ENCODE measurements at regions not wholly inside any gene's neighbourhood (a gene's known extent, or its start where the extent isn't known, plus 50 kb on each side); places are given as distances from the start of the nearest gene placed in this dataset.

DNA sequence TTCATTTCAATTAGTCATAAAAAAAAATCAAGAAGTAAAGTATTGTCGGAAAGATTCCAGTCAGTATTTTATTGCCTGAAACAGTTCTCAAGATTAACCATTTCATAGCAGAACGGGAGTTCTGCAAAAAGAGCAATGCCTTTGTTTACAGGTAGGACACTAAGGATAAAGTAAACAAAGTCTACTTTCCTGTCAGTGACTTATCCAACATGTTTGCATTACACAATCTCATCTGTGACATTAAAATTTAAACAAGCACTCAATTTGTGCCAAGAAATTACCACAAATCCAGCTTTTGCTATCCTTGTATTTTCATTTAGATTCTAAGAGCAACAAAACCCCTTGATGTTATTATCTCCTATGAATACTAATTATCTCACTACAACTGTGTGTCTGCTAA, 306.5 kb upstream of the LDB2 start:
- Histone ChIP-seq H3K27me3 (replicated peaks; ENCODE audit: insufficient read depth) (no peaks in the 10 kb centered on the region), H3K9ac (no peak overlapping the region), H2AFZ (no peak overlapping the region), H3K4me3 (no peak overlapping the region), H3K4me1 (ENCODE audit: insufficient read depth) (0 out of 2 replicates have a peak, but pooled peaks cover 7% of the 10 kb centered on the region), H3K79me2 (ENCODE audit: insufficient read depth) (no peaks in the 10 kb centered on the region), H3K27ac (no peak overlapping the region), H3K9me2 (ENCODE audit: insufficient read depth) (no peaks in the 10 kb centered on the region), H3K9me3 (ENCODE audit: low read depth) (no peaks in the 10 kb centered on the region), H3K4me2 (ENCODE audit: unreplicated experiment) (no peak overlapping the region), H3F3A (ENCODE audit: insufficient read depth) (no peaks in the 10 kb centered on the region), H3K36me3 (ENCODE audit: low read depth) (no peaks in the 10 kb centered on the region), H4K20me1 (ENCODE audit: insufficient read depth) (no peaks in the 10 kb centered on the region)
- TF ChIP-seq EZH2phosphoT487 (IDR thresholded peaks at IDR 0.05; ENCODE audit: insufficient read depth, low read depth) (no peak), EZH2 (IDR thresholded peaks at IDR 0.05; ENCODE audit: insufficient read depth, poor library complexity, severe bottlenecking) (no peak)
- no peak for DNase-seq
- in situ Hi-C loops (cut with MboI), result no loop called here
- WGBS, 2 experiments (ENCODE audit: low coverage in 1 of 2, low lambda C conversion rate in 2 of 2, missing lambda C conversion rate in 2 of 2), result 35 to 37% methylated on average over 2 of the region's 2 CpGs

GRCh38 chr4:17203797-17204196, 305.4 kb upstream of the LDB2 start:
- H2AFZ ChIP-seq, result no peak overlapping the region; the same call in 1 of the 2 replicates
- TF ChIP-seq EZH2 (IDR thresholded peaks at IDR 0.05; ENCODE audit: insufficient read depth, poor library complexity, severe bottlenecking) (no peak), EZH2phosphoT487 (IDR thresholded peaks at IDR 0.05; ENCODE audit: insufficient read depth, low read depth) (no peak)
- H4K20me1 ChIP-seq (ENCODE audit: insufficient read depth), result no peaks in the 10 kb centered on the region
- WGBS, 2 experiments (ENCODE audit: low coverage in 1 of 2, low lambda C conversion rate in 2 of 2, missing lambda C conversion rate in 2 of 2), result 47 to 64% methylated on average over 2 of the region's 2 CpGs
- in situ Hi-C loops (cut with MboI), result no loop called here
- no peaks in the 10 kb centered on the region for H3K79me2 ChIP-seq (ENCODE audit: insufficient read depth)
- H3K27me3 ChIP-seq (replicated peaks; ENCODE audit: insufficient read depth), result no peaks in the 10 kb centered on the region
- 0 out of 2 replicates have a peak, but pooled peaks cover 7% of the 10 kb centered on the region for H3K4me1 ChIP-seq (ENCODE audit: insufficient read depth)
- no peaks in the 10 kb centered on the region for H3K36me3 ChIP-seq (ENCODE audit: low read depth)
- no peak overlapping the region for H3K4me2 ChIP-seq (ENCODE audit: unreplicated experiment)
- H3K9ac ChIP-seq, result no peak overlapping the region
- no peak overlapping the region for H3K27ac ChIP-seq
- no peaks in the 10 kb centered on the region for H3K9me3 ChIP-seq (ENCODE audit: low read depth)
- DNase-seq, result no peak
- no peak overlapping the region for H3K4me3 ChIP-seq
- H3K9me2 ChIP-seq (ENCODE audit: insufficient read depth), result no peaks in the 10 kb centered on the region
- no peaks in the 10 kb centered on the region for H3F3A ChIP-seq (ENCODE audit: insufficient read depth)

- Histone ChIP-seq H3F3A (ENCODE audit: insufficient read depth) (peaks cover 7% of the 10 kb centered on the region; the same call in 1 of the 2 replicates), H3K4me3 (no peak overlapping the region), H3K9ac (no peak overlapping the region), H3K36me3 (ENCODE audit: low read depth) (no peaks in the 10 kb centered on the region), H3K27ac (no peak overlapping the region), H3K4me1 (ENCODE audit: insufficient read depth) (peaks cover 15% of the 10 kb centered on the region), H4K20me1 (ENCODE audit: insufficient read depth) (no peaks in the 10 kb centered on the region), H3K9me2 (ENCODE audit: insufficient read depth) (no peaks in the 10 kb centered on the region), H3K79me2 (ENCODE audit: insufficient read depth) (no peaks in the 10 kb centered on the region), H3K4me2 (ENCODE audit: unreplicated experiment) (no peak overlapping the region), H2AFZ (no peak overlapping the region), H3K9me3 (ENCODE audit: low read depth) (no peaks in the 10 kb centered on the region), H3K27me3 (replicated peaks; ENCODE audit: insufficient read depth) (no peaks in the 10 kb centered on the region)
- no peak for TF ChIP-seq EZH2phosphoT487 (IDR thresholded peaks at IDR 0.05; ENCODE audit: insufficient read depth, low read depth)
- no peak for TF ChIP-seq EZH2 (IDR thresholded peaks at IDR 0.05; ENCODE audit: insufficient read depth, poor library complexity, severe bottlenecking)
- 96 to 99% methylated on average over 4 of the region's 4 CpGs for WGBS, 2 experiments (ENCODE audit: low coverage in 1 of 2, low lambda C conversion rate in 2 of 2, missing lambda C conversion rate in 2 of 2)
- in situ Hi-C loops (cut with MboI), result no loop called here
- DNase-seq, result no peak
Observed at GRCh38 chr4:17197070-17197469, 298.6 kb upstream of the LDB2 start.

DNA sequence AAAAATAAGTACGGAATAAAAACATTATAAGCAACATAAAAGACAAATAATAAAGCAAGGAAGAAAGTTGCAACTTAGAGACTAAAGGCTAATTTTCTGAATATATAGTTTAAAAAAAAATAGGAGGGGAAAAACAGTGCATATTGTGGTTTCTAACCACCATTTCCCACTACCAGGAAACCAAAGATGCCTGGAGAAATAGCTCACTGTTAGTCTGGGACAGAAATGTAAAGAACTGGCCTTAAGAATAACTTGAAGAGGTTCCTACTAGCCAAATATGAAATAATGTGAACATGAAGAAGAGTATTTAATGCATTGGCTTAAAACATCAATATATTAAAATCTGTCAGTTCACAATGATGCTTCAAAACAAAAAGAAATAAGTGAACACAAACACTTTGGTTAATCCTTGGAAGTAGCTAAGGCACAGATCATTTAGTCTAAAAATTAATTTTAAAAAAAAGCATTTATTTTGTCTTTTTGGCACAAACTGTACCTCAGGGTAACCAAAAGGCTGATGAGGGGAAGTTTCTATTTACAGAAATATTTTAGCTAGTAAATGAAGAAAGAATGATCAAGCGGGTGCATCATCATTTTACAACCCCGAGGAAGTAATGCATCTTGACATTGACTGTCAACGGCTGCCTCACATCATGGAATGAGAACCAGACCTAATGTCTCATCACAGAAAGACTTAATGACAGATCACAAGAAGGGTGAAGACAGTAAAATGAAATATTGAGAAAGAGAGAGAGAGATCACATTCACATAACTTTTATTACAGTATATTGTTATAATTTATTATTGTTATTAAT, 297.2 kb upstream of the LDB2 start:
- Histone ChIP-seq H3K9ac (no peak overlapping the region), H3K9me2 (ENCODE audit: insufficient read depth) (no peaks in the 10 kb centered on the region), H3K9me3 (ENCODE audit: low read depth) (no peaks in the 10 kb centered on the region), H2AFZ (no peak overlapping the region), H3K4me1 (ENCODE audit: insufficient read depth) (peaks cover 18% of the 10 kb centered on the region), H3F3A (ENCODE audit: insufficient read depth) (peaks cover 7% of the 10 kb centered on the region; the same call in 1 of the 2 replicates), H3K79me2 (ENCODE audit: insufficient read depth) (no peaks in the 10 kb centered on the region), H3K4me2 (ENCODE audit: unreplicated experiment) (no peak overlapping the region), H3K4me3 (no peak overlapping the region), H3K36me3 (ENCODE audit: low read depth) (no peaks in the 10 kb centered on the region), H3K27ac (no peak overlapping the region), H4K20me1 (ENCODE audit: insufficient read depth) (no peaks in the 10 kb centered on the region), H3K27me3 (replicated peaks; ENCODE audit: insufficient read depth) (no peaks in the 10 kb centered on the region)
- TF ChIP-seq EZH2phosphoT487 (IDR thresholded peaks at IDR 0.05; ENCODE audit: insufficient read depth, low read depth) (no peak), EZH2 (IDR thresholded peaks at IDR 0.05; ENCODE audit: insufficient read depth, poor library complexity, severe bottlenecking) (no peak)
- peak; percentile 12 for DNase-seq
- 35 to 37% methylated on average over 4 of the region's 4 CpGs for WGBS, 2 experiments (ENCODE audit: low coverage in 1 of 2, low lambda C conversion rate in 2 of 2, missing lambda C conversion rate in 2 of 2)
- in situ Hi-C loops (cut with MboI), result no loop called here
